ENCODE measurements at regions not wholly inside any gene's neighbourhood (a gene's known extent, or its start where the extent isn't known, plus 50 kb on each side); places are given as distances from the start of the nearest gene placed in this dataset.

DNA sequence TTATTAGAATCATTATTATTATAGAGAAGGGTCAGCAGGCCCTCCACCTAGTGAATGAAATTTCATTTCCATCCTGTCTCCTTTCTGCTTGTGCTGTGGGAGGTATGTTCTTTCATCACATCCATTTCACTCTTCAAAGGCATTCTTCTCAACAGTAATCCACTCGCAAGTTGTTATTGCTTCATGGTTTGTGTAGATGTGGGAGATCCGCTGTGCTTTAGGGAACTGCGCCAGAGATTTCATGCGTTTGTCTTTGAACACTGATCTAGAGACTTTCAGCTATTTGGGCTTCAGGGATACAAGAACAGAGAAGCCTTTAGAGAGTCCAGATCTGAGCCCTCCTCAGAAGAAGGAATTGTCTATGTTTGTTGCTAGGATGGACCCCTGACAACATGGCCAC, 53.5 kb upstream of the PUDP start:
- POLR2A ChIA-PET: no interaction called here
- CTCF ChIA-PET: no interaction called here

GRCh38 chrX:7198499-7198898, 50.5 kb upstream of the PUDP start:
- H3K36me3 ChIP-seq (ENCODE audit: control insufficient read depth, insufficient read depth, low read length): no peaks in the 10 kb centered on the region
- TF ChIP-seq, protein P1, sequence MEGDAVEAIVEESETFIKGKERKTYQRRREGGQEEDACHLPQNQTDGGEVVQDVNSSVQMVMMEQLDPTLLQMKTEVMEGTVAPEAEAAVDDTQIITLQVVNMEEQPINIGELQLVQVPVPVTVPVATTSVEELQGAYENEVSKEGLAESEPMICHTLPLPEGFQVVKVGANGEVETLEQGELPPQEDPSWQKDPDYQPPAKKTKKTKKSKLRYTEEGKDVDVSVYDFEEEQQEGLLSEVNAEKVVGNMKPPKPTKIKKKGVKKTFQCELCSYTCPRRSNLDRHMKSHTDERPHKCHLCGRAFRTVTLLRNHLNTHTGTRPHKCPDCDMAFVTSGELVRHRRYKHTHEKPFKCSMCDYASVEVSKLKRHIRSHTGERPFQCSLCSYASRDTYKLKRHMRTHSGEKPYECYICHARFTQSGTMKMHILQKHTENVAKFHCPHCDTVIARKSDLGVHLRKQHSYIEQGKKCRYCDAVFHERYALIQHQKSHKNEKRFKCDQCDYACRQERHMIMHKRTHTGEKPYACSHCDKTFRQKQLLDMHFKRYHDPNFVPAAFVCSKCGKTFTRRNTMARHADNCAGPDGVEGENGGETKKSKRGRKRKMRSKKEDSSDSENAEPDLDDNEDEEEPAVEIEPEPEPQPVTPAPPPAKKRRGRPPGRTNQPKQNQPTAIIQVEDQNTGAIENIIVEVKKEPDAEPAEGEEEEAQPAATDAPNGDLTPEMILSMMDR (IDR thresholded peaks at IDR 0.05; ENCODE audit: insufficient read depth, low read depth, low read length): no peak
- CTCF ChIA-PET: no interaction called here
- H3K27me3 ChIP-seq (ENCODE audit: control insufficient read depth, insufficient read depth, low read length): no peaks in the 10 kb centered on the region; the same call in 1 of the 2 replicates
- H3K4me3 ChIP-seq (ENCODE audit: low read depth, low read length): no peak overlapping the region
- DNase-seq (ENCODE audit: low read depth): no peak
- POLR2A ChIA-PET: no interaction called here

More for the DNA sequence above, 53.5 kb upstream of the PUDP start:
- Histone ChIP-seq H3K36me3 (ENCODE audit: control insufficient read depth, insufficient read depth, low read length) (no peaks in the 10 kb centered on the region), H3K4me3 (ENCODE audit: low read depth, low read length) (no peak overlapping the region), H3K27me3 (ENCODE audit: control insufficient read depth, insufficient read depth, low read length) (no peaks in the 10 kb centered on the region; the same call in 1 of the 2 replicates)
- DNase-seq (ENCODE audit: low read depth): no peak
- TF ChIP-seq, protein P1 (IDR thresholded peaks at IDR 0.05; ENCODE audit: insufficient read depth, low read depth, low read length): no peak

All from BJ (cell line).